MM.1S (cell line): ENCODE measurements at regions not wholly inside any gene's neighbourhood (a gene's known extent, or its start where the extent isn't known, plus 50 kb on each side); places are given as distances from the start of the nearest gene placed in this dataset.

Experiments
- DNase-seq: peaks from one replicate; pipeline ENCODE4 v3.0.0-alpha.2; 2015
- H2AFZ ChIP-seq: fragments of 300-600 bp; sonication (generic); 2 replicates; pipeline ENCODE4 v1.6.0; 2016; ENCODE audit warnings: antibody characterized with exemption, low read length
- H3F3A ChIP-seq: fragments of 300-600 bp; sonication (generic); 2 replicates; pipeline ENCODE4 v1.6.1; 2016; ENCODE audit warnings: mild to moderate bottlenecking, antibody characterized with exemption, low read length, moderate library complexity, mixed read lengths; ENCODE audit not compliant: insufficient read depth
- H3K27ac ChIP-seq: fragments of 300-600 bp; sonication (generic); 2 replicates; pipeline ENCODE4 v1.5.1; 2016; ENCODE audit warnings: mild to moderate bottlenecking, low read length
- H3K27me3 ChIP-seq: fragments of 300-600 bp; sonication (generic); replicated peaks from 2 replicates; pipeline ENCODE4 v1.6.0; 2016; ENCODE audit warnings: low read length; ENCODE audit not compliant: insufficient read depth
- H3K36me3 ChIP-seq: fragments of 300-600 bp; sonication (generic); replicated peaks from 2 replicates; pipeline ENCODE4 v1.6.1; 2016; ENCODE audit warnings: mild to moderate bottlenecking, low read length, mixed read lengths; ENCODE audit not compliant: insufficient read depth
- H3K4me1 ChIP-seq: fragments of 300-600 bp; sonication (generic); 2 replicates; pipeline ENCODE4 v1.6.1; 2016; ENCODE audit warnings: low read length, mixed read lengths
- H3K4me2 ChIP-seq: fragments of 300-600 bp; sonication (generic); 2 replicates; pipeline ENCODE4 v1.6.0; 2016; ENCODE audit warnings: low read depth, low read length
- H3K4me3 ChIP-seq: fragments of 300-600 bp; sonication (generic); 2 replicates; pipeline ENCODE4 v1.5.1; 2016; ENCODE audit warnings: low read length, mixed read lengths
- H3K79me2 ChIP-seq: fragments of 300-600 bp; sonication (generic); 2 replicates; pipeline ENCODE4 v1.6.1; 2016; ENCODE audit warnings: mixed run types, low read length, mixed read lengths
- H3K9ac ChIP-seq: fragments of 300-600 bp; sonication (generic); 2 replicates; pipeline ENCODE4 v1.6.1; 2016; ENCODE audit warnings: low read length, mixed read lengths
- H3K9me2 ChIP-seq: fragments of 300-600 bp; sonication (generic); replicated peaks from 2 replicates; pipeline ENCODE4 v1.6.1; 2016; ENCODE audit warnings: mild to moderate bottlenecking, low read length, mixed read lengths; ENCODE audit not compliant: insufficient read depth
- H3K9me3 ChIP-seq: fragments of 300-600 bp; sonication (generic); replicated peaks from 2 replicates; pipeline ENCODE4 v1.6.1; 2016; ENCODE audit warnings: mild to moderate bottlenecking, low read length, mixed read lengths; ENCODE audit not compliant: insufficient read depth
- H4K20me1 ChIP-seq: fragments of 300-600 bp; sonication (generic); 2 replicates; pipeline ENCODE4 v1.6.1; 2016; ENCODE audit warnings: mild to moderate bottlenecking, low read length, moderate library complexity, mixed read lengths; ENCODE audit not compliant: insufficient read depth
- CTCF ChIP-seq: fragments of 300-600 bp; sonication (generic); IDR thresholded peaks from 2 replicates; pipeline ENCODE4 v1.5.1; 2016; ENCODE audit warnings: antibody characterized with exemption, low read length, mixed read lengths
- EZH2 ChIP-seq: fragments of 300-600 bp; sonication (generic); optimal IDR thresholded peaks from 2 replicates; pipeline ENCODE3; 2017; ENCODE audit warnings: low read depth, mild to moderate bottlenecking, antibody characterized with exemption, low read length, mixed read lengths
- EZH2phosphoT487 ChIP-seq: fragments of 300-600 bp; sonication (generic); IDR thresholded peaks from 2 replicates; pipeline ENCODE4 v1.6.1; 2018; ENCODE audit warnings: antibody characterized with exemption, low read length

GRCh38 chr15:35312344-35312743 is 227.2 kb upstream of the NANOGP8 start:
- no peak for DNase-seq
- H3K36me3 ChIP-seq = no peaks in the 10 kb centered on the region
- no peaks in the 10 kb centered on the region for H4K20me1 ChIP-seq
- H3K9me3 ChIP-seq = no peaks in the 10 kb centered on the region
- no peak overlapping the region for H2AFZ ChIP-seq
- H3K4me3 ChIP-seq = no peak overlapping the region
- no peak for TF ChIP-seq EZH2
- TF ChIP-seq CTCF = no peak
- TF ChIP-seq EZH2phosphoT487 = no peak
- no peak overlapping the region for H3K9ac ChIP-seq
- no peak overlapping the region for H3K27ac ChIP-seq
- no peaks in the 10 kb centered on the region for H3F3A ChIP-seq
- H3K9me2 ChIP-seq = no peaks in the 10 kb centered on the region
- no peak overlapping the region for H3K4me2 ChIP-seq
- no peaks in the 10 kb centered on the region for H3K4me1 ChIP-seq
- H3K27me3 ChIP-seq = no peaks in the 10 kb centered on the region
- H3K79me2 ChIP-seq = no peaks in the 10 kb centered on the region

- H3K27me3 ChIP-seq = no peaks in the 10 kb centered on the region
- H3K36me3 ChIP-seq = no peaks in the 10 kb centered on the region
- no peak overlapping the region for H3K9ac ChIP-seq
- no peaks in the 10 kb centered on the region for H3K79me2 ChIP-seq
- H4K20me1 ChIP-seq = no peaks in the 10 kb centered on the region
- H3K4me1 ChIP-seq = no peaks in the 10 kb centered on the region
- H2AFZ ChIP-seq = no peak overlapping the region
- H3K27ac ChIP-seq = no peak overlapping the region
- TF ChIP-seq EZH2 (no peak), EZH2phosphoT487 (no peak), CTCF (no peak)
- no peaks in the 10 kb centered on the region for H3F3A ChIP-seq
- no peaks in the 10 kb centered on the region for H3K9me3 ChIP-seq
- no peak overlapping the region for H3K4me3 ChIP-seq
- no peak overlapping the region for H3K4me2 ChIP-seq
- H3K9me2 ChIP-seq = no peaks in the 10 kb centered on the region
- DNase-seq = no peak
Measured at GRCh38 chr15:35311615-35312014, 226.5 kb upstream of the NANOGP8 start.

GRCh38 chr15:35309886-35310285 is 224.8 kb upstream of the NANOGP8 start:
- no peak overlapping the region for H3K9ac ChIP-seq
- no peaks in the 10 kb centered on the region for H3K9me2 ChIP-seq
- H3K36me3 ChIP-seq = no peaks in the 10 kb centered on the region
- no peak overlapping the region for H3K4me2 ChIP-seq
- TF ChIP-seq EZH2phosphoT487 (no peak), CTCF (no peak), EZH2 (no peak)
- no peaks in the 10 kb centered on the region for H3F3A ChIP-seq
- H3K9me3 ChIP-seq = no peaks in the 10 kb centered on the region
- H3K79me2 ChIP-seq = no peaks in the 10 kb centered on the region
- H3K4me3 ChIP-seq = no peak overlapping the region
- DNase-seq = no peak
- no peak overlapping the region for H2AFZ ChIP-seq
- H3K27ac ChIP-seq = no peak overlapping the region
- H3K27me3 ChIP-seq = no peaks in the 10 kb centered on the region
- no peaks in the 10 kb centered on the region for H3K4me1 ChIP-seq
- H4K20me1 ChIP-seq = no peaks in the 10 kb centered on the region
